ENCODE measurements at regions not wholly inside any gene's neighbourhood (a gene's known extent, or its start where the extent isn't known, plus 50 kb on each side); places are given as distances from the start of the nearest gene placed in this dataset.
A peak's percentile ranks its signal among the peaks of the same experiment; 100 is the strongest.

DNA sequence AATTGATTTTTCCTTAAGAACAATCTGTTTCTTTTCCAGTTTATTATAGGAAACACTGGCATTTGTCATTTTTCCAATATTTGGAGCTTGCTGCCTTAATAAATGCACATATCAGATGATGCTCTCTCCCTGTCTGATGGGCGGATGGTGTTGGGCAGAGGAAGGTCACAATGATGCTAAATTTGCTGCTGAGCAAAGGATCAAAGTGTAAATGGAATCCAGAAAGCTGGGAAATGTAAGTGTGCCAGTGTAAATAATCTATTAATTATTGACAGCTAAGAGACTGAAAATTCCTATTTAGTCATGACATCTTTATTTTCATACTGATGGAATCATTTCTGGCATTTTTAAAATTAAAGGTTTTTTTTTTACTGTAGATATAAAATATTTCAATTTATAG lies 243.2 kb downstream of the PTBP2 start:
- DNase-seq (ENCODE audit: low read depth in 2 of 2) = no peak

DNA sequence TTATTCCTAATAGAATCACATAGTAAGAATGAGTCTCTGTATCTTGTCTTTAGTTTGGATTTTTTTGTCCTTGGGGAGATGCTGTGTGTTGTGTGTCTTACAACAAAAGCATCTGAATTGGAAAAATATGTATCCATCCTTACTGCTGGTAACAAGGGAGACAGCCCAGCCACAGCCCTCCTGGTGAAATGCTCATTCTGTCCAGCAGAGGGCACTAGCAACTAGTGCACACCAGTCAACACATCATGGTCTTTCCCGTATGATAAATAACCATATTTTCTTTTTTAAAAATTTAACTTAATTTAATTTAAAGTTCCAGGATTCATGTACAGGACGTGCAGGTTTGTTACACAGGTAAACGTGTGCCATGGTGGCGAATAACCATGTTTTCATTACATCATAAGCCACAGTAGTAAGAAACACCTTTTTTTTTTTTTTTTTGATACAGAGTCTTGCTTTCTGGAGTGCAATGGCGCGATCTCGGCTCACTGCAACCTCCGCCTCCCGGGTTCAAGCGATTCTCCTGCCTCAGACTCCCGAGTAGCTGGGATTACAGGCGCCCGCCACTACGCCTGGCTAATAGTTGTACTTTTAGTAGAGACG lies 245.1 kb downstream of the PTBP2 start:
- DNase-seq (ENCODE audit: low read depth in 2 of 2) = peak; percentile 56 to 68

DNA sequence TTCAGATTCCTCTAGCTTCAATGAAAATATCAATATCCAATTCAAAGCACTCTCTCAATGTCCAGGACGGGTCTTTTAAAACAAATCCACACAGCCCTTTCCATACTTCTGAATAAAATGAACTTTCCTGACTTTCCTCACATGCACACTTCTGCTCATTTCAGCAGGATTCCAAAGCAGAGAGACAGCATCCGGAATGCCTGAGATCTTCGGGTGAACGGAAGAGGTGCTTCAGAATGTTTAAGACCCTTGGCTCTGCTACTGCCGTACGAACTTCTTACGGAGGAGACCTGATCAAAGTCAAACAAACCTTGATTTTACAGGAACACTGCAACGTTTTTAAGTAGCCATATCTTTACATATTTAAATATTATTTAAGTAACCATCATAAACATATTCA lies 245.7 kb downstream of the PTBP2 start:
- no peak for DNase-seq (ENCODE audit: low read depth in 2 of 2)

DNA sequence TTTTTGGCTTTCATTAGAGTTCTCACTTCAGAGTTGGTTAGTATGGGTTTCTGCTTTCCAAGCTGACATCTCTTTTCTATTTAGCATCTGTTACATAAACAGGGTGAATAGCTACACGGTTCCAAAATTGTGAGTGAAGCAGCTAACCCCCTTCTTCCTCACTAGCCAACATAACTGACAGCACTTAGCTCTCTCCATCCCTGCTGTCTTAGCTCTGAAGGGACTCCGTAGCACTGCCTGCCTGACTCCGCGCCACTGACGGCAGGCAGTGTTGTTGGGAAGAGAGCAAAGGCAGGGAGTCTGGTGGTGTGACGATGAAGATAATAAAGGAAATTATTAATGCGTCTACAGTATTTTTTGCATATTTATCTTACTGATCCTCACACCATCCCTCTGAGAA lies 247.0 kb downstream of the PTBP2 start:
- no peak for DNase-seq (ENCODE audit: low read depth in 2 of 2)

DNA sequence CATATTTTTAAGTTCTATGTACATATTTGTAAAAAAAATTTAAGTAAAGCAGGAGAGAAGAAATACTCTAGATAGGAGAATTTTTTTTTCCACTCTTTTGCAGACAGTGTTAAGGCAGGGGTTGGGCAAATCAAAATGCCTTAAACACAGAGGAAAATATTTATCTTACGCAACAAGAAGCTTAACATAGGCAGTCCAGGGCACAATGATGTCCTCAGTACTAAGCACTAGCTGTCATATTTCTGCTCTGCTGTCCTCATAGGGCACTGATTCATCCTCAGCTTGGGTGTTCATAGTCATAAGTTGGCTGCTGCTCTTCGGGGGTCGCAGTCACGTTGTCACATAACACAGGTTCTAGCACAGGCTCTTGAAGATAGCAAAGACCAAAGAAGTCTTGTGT lies 247.4 kb downstream of the PTBP2 start:
- DNase-seq (ENCODE audit: low read depth in 2 of 2) = no peak

DNA sequence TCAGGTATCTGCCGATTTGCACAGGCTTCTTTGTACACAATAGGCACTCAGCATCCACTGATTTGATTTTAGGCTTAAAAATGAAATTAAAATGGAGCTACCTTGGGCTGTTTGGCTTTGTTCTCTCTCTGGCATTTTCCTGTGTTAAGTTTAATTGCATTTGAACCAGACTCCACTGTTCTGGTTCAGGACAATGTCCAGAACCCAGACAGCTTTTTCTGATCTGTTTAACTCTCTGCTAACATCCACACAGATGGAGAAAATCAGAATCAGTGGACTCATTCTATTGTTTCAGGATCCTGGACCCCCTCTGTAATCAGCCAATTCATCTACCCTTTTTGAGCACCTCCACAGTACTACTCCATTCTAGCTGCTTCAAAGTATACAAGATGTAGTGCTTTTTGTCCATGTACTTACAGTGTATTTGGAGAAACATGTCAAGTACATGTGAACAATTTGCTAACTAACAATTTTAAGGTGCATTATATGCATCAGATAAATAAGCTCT lies 248.1 kb downstream of the PTBP2 start:
- DNase-seq (ENCODE audit: low read depth in 2 of 2) = no peak

DNA sequence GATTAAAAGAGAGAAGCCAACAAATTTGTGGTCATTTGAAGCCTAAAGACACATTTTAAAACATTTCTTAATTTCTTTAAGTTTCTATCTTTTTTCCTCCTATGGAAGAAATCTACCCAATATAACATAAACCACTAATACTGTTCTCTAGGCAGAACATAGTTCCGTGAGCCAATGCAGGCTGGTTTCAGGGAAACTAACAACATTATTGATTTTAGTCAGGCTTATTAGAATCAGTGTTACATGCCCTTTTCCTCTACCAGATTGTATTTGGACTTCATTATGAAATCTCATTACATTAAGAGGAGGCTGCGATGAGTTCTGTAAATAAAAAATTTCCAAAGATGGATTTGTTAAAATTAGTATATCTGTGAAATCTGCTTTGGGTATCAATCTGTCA lies 249.9 kb downstream of the PTBP2 start:
- no peak for DNase-seq (ENCODE audit: low read depth in 2 of 2)

DNA sequence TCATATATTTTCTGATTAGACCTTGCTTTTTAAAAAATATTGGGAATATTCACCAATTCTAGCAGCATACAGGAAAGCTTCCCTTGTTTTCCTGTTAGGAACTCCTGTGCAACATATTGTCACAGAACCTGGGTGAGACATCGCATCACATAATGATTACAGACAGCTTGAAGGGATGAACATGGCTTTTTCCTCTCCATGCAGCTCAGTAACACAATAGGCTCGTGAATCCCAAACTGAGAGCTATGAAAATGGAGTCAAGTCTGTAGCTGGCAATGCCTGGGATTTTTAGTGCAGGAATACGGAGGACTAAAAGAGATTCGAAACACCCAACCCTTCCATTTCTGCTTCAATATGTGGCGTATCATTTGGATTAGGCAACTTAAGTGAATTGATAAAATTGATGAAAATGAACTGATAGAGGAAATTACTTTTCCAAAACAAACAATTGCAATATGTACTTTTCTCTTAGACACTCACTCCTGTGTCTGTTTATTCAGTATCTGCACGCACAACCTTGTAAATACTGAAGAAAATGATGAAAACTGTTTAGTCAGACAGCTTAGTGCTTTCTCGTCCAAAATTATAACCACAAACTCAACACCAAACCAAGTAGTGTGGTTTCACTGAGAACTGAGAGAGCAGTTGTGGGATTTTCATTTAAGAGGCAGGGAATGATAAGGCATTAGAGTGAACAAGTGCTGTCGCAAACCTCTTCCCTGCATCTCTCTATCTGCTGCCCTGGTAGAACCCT lies 250.4 kb downstream of the PTBP2 start:
- no peak for DNase-seq (ENCODE audit: low read depth in 2 of 2)

DNA sequence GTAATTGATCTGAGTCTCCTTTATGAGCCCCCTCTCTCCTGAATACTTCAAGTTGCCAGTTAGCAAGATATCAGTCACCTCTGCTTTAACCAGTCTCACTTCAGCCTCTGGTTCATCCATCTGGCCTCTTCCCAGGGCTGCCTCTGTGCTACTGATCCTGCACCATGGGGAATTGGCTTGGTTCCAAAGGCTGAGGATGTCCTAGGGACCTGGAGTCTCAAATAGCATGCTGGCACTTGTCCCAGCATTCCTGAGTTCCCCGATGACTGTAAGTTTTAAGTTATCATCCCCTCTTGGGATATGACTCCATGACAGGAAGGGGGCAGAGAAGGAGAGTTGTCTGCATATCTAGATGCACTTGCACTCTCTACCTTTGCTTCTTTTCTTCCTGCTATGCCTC lies 252.0 kb downstream of the PTBP2 start:
- DNase-seq (ENCODE audit: low read depth in 2 of 2) = no peak

DNA sequence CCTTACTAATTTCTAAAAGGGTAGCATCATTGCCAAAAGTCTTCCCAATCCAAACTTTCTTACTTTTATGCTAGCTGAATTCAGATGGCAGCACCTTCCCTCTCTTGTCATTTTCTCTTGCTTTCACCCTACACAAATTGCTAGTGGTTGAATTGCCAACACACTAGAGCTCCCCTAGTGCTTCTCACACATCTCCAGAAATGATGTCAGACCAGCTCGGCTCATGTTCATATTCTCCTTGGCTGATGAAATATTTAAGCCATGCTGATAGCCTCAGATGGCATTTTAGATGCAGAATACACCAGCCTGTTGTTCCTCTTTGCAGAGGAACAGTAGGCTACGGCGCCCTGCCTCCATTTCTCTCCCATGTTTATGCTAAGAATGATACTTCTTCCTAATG lies 256.9 kb downstream of the PTBP2 start:
- DNase-seq (ENCODE audit: low read depth in 2 of 2) = no peak

DNA sequence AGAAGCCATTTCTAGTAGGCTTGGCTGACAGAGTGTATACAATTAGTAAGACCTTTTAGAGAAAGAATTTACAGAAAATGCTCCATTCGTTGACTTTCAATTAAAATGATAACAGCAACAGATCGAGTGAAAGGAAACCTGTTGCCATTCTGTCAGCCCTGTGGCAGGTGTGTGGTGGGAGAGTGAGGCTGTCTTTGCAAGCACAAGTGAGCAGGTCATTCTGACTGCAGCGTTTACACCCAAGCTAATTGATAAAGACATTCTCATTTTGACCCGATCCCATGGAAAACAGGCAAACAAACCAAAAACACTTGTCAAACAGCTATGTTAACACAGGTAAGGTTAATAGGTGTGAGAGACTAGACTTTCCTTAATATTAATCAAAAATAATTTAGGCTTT lies 257.3 kb downstream of the PTBP2 start:
- no peak for DNase-seq (ENCODE audit: low read depth in 2 of 2)

DNA sequence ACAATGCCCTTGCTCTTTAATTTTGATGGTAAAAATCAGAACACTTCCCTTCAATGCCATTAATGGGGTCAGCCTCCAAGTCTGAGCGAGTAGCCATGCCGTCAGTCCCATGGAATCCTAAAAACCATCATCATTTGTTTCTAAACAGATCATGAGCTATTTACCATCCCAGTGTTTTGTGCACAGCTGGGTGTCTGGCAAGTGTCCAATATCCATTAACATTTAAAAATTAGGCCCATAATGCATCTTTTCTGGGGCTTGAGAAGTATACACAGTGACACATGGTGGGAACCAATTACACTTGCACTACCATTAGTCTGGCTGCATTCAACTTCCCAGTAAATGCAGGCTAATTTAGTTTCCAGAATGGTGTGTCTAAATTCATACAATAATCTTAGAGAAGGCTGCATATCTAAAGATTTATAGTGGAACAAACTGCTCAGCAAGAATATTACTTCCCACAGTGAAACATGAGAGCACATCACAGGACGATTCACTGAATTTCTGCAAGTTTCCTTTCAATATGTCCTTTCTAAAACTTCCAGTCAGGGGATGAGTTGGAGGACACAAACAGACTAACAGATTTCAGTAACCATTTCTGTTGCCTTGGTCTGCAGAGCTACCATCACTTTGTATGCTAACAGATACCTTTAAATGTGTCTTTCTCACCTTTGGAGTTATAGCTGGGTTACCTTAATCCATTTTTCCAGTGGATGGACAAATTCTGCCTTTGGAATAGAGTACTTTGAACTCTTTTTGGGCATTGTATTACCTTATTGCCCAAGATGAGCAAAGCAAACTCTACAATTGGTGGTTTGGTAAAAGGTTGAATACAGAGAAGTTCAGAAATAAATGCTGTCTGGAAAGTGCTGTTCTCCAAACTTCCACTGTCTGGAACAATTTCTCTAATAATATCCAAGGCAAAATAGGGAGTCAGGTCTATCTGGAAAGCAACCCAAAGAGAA lies 258.0 kb downstream of the PTBP2 start:
- no peak for DNase-seq (ENCODE audit: low read depth in 2 of 2)

DNA sequence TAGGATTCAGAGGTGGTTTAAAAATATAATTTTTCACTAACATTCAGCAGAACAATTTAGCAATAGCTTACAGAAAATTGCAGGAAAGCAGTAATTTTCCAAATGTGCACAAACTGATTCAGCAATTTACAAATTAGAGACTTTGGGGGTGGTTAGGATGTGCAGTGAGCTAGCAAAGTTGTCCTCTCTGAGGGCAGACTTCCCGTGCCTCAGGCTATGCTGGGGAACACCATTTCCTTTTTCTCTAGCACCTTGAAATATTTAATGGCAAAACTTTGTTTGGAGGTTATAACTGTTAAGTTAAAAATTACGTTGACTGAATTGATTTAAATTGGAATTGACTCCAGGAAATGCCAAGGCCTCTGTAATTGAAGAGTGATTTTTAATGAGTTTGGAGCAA lies 258.9 kb downstream of the PTBP2 start:
- no peak for DNase-seq (ENCODE audit: low read depth in 2 of 2)

DNA sequence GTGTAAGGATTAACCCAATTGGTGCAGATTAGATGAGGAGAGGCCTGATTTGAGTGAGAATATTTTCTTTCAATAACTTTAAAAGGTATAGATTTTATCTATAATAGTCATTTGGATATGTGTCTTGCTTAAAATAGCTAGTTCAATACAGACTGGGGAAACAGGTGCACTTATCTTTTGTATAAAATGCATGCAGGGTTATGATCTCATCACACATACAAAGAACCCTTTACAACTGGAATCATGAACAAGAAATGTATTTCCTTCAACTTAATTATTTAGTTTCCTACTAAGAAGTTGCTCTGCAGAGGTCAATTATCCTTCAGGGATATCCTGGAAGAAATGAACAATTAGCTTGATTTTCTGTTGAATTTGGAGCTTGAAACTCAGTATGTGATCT lies 259.6 kb downstream of the PTBP2 start:
- no peak for DNase-seq (ENCODE audit: low read depth in 2 of 2)

DNA sequence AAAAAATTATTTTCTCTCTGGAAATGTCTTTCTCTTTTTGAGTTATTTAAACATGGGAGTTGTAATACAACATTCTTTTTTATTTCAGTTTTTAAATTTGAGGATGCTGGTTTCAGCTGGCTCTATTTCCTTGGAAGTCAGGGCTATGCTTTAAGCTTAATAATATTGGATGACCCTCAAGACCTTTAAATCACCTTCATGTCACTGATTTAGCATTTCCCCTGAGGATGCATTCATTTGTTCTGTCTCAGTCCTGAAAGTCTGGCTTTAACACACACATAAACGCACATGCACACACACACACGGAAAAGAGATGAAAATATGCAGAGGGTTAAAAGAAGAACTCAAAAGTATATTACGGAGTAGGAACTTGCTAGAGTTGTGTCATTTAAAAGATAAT lies 260.5 kb downstream of the PTBP2 start:
- DNase-seq (ENCODE audit: low read depth in 2 of 2) = no peak

DNA sequence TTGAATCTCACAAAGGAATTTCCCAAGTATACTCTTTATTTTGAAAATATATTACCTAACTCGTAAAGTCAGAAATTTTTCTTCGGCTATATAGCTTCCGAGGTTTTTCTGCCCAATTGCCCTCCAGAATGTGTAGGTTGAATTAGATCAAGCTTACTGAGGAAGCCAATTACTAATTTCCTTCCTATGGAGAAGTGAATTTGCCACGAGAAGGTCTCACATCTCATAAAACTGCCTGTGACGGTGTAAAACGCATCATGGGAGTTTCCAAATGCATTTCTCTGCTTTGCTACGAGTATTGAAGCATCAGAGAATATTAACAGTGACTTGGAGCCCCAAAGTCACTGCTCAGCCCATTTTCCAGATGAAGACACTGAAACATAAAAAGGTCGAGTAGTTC lies 262.3 kb downstream of the PTBP2 start:
- no peak for DNase-seq (ENCODE audit: low read depth in 2 of 2)

DNA sequence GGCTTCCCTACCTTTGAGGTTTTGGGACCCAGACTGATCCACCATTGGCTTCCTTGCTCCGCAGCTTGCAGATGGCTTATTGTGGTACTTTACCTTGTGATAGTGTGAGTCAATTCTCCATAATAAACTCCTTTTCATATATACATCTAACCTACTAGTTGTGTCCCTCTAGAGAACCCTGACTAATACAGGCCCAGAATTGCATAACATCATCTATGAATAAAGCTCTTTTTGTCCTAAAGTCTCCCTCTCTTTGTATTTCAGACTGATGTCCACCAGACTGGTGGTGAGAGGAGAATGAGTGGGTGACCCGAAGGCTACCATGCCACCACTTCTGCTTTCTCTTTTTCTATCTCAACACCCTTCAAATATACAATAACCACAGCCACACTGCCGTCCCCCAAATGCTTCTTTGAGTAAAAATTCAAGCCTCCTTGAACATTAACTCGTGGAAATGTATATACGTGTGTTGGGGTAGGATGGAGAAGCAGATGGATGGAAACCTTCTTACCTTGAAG lies 265.7 kb downstream of the PTBP2 start:
- DNase-seq (ENCODE audit: low read depth in 2 of 2) = no peak

DNA sequence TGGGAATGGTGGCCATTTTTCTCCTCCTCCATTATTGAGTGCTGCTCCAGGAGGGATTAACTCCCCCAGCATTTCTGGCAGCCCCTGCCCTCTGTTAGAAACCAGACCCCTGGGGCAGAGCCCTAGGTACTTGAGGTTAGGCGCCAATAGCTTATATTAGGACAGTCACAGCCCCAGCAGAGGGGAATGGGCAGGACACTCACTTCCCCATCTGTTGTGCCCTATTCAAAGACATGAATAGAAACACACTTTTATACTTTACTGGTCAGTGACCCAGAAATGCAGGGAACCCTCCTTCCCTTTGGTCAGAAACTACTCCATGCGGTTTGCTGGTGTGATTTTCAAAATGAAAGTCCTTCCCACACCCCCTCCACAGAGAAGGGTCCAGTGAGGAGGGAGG lies 267.7 kb downstream of the PTBP2 start:
- no peak for DNase-seq (ENCODE audit: low read depth in 2 of 2)

DNA sequence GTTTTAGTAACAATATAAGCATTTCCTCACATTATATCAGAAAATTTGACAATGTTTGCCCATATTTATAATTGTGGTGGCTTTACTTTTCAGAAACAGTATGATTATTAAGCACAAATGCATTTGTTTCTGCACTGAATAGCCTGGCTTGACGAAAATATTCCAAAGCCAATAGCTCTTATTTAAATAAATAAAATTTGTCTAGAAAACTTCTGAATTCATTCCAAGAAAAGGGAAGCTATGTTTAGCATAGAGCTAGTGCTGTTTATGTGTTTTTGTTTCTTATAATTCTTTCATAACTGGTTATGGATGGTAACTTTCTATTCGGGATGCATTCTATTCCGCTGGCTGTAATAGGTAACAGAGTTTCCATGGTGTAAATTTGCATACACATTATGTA lies 268.6 kb downstream of the PTBP2 start:
- no peak for DNase-seq (ENCODE audit: low read depth in 2 of 2)

DNA sequence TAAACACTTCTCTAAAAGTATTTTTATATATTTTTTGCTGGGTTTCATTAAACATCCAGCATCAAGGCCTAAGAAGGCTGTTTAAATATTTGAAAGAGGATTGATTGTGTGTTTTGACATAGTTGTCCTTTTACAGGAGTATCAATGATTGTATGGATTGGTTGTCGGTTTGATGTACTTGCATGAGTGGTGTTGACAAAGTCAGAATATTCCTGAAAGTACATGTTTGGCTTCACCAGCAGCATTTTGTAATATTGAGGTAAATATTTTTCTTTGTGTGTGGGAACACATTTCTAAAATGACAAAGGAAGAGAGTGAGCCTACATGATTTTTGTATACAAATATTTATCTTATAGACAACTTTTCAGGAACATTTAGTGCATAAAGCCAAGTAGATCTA lies 269.7 kb downstream of the PTBP2 start:
- no peak for DNase-seq (ENCODE audit: low read depth in 2 of 2)

DNA sequence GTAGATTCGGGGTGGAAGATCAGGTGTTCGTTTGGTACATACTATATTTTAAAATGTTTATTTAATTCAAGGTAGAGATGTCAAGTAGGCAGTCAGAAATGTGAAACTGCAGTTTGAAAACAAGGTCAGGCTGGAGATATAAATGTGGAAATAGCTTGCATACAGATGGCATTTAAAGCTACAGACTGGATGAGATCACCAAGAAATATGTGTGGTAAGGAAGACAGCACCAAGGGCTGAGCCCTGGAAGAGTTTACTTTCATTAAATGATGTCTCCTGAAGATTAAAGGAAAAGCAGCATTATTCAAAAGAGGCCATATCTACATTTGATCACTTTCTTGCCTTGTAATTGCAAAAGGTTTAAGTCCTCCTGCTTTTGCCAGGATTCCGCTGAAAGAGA lies 271.3 kb downstream of the PTBP2 start:
- no peak for DNase-seq (ENCODE audit: low read depth in 2 of 2)

DNA sequence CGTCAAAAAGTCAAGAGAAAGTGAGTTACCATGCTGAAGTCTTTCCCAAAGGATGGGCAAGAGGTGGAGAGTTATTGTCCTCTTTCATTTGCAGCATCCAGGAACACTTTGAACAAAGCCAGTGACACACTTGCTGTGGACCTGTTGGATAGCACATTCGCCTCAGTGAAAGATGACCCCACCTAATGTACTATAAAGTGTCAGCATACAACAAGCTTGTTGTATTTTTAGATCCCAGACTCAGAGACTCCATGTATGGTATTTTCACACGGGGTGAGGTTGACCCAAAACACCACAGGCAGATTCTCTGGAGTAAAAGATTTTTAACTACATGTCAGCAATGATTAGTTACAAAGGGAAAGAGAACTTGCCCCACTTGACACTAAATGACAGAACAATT lies 273.8 kb downstream of the PTBP2 start:
- DNase-seq (ENCODE audit: low read depth in 2 of 2) = no peak
